Stomach (tissue), 8 donors: ENCODE measurements at regions not wholly inside any gene's neighbourhood (a gene's known extent, or its start where the extent isn't known, plus 50 kb on each side); places are given as distances from the start of the nearest gene placed in this dataset.

Experiments used
- DNase-seq, 2 donors: peaks; one replicate each; pipeline versions ENCODE4 v3.0.0 to v3.0.0-alpha.2; 2013 to 2019
- H3K27ac ChIP-seq, 5 donors: fragments of 200-600 bp in 4 of 5; sonication (generic) in 4 of 5; one replicate each; pipeline ENCODE4 v1.5.1; 2013 to 2019; ENCODE audit warnings: mild to moderate bottlenecking in 1 of 5, moderate library complexity in 1 of 5
- H3K27me3 ChIP-seq, 3 donors: fragments of 200-600 bp; sonication (generic); one replicate each; pipeline ENCODE4 v1.5.1; 2017 to 2019; ENCODE audit warnings: mixed run types in 1 of 3
- H3K36me3 ChIP-seq, 4 donors: fragments of 200-600 bp; sonication (generic); 1 replicate in 3 of 4; 2 replicates in 1 of 4; pipeline ENCODE4 v1.5.1; 2016 to 2019
- H3K4me1 ChIP-seq, 4 donors: fragments of 200-600 bp; sonication (generic); one replicate each; pipeline ENCODE4 v1.5.1; 2016 to 2019
- H3K4me3 ChIP-seq, 4 donors: fragments of 200-600 bp; sonication (generic) in 3 of 4; one replicate each; pipeline ENCODE4 v1.5.1; 2016 to 2019; ENCODE audit warnings: mild to moderate bottlenecking in 1 of 4
- H3K9me3 ChIP-seq, 4 donors: fragments of 200-600 bp; sonication (generic); one replicate each; pipeline ENCODE4 v1.5.1; 2016 to 2019
- CTCF ChIP-seq, 7 experiments: fragments of 450-650 bp in 4 of 7; fragments of 200-600 bp in 3 of 7; sonication (generic) in 3 of 7; IDR thresholded peaks; one replicate each; pipeline ENCODE4 v1.5.1; 2016 to 2019; ENCODE audit warnings: antibody characterized with exemption in 7 of 7, control low read depth in 2 of 7, mild to moderate bottlenecking in 1 of 7
- EP300 ChIP-seq: sonication (generic); formaldehyde crosslinking; IDR thresholded peaks from one replicate; pipeline ENCODE4 v1.6.1; 2017; ENCODE audit warnings: antibody characterized with exemption
- POLR2A ChIP-seq, 4 donors: fragments of 450-650 bp; IDR thresholded peaks; one replicate each; pipeline ENCODE4 v1.6.1; 2016; ENCODE audit warnings: antibody characterized with exemption in 4 of 4, control low read depth in 2 of 4, mild to moderate bottlenecking in 1 of 4, moderate library complexity in 1 of 4
- POLR2AphosphoS5 ChIP-seq, 3 donors: sonication (generic); formaldehyde crosslinking; IDR thresholded peaks; one replicate each; pipeline ENCODE4 v1.6.1; 2016; ENCODE audit warnings: antibody characterized with exemption in 3 of 3
- WGBS, 5 donors: extraction: QIAGEN DNeasy Blood & Tissue Kit in 3 of 5; methylation state at CpG; one replicate each; pipeline versions ENCODE4 v1.1.5 to v1.1.7; 2013 to 2018; 5-methylcytosine and 5-hydroxymethylcytosine counted together
- intact Hi-C: fragments of 100-400 bp; cut with DNase I; formaldehyde crosslinking; loops from one replicate; pipeline ENCODE4 v1.15.1; 2023; ENCODE audit warnings: low total_unique reads
- donor health status: healthy with polysubstance abuse.
- donor health status: Bipolar disorder and iron deficiency.
- donor health status: healthy.

DNA sequence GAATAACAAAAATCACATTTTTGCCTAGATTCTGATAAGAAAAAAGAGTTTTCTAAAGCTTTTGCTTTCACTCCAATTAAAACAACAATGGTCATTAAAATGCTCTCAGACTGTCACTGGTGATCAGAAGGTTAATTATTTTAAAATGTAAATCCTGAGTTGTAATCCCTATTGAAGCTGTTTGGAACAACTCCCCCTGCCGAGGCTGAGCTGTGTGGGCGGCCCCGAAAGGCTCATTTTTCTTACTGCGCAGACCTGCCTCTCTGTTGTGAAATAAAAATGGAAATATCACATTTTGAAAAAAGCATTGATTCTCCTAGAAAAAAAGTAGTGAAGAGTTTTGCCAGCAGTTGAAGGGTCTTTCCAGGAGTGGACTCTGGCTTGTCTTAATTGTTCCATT is 174.8 kb upstream of the CDKN3 start:
- DNase-seq, result no peak
- no peaks in the 10 kb centered on the region for H3K36me3 ChIP-seq
- no peaks in the 10 kb centered on the region for H3K9me3 ChIP-seq
- peaks cover 0 to 28% (median 3%) of the 10 kb centered on the region in 3 donors for H3K27me3 ChIP-seq
- intact Hi-C loops, result no loop called here
- no peak overlapping the region for H3K4me3 ChIP-seq
- no peak for TF ChIP-seq POLR2A (IDR thresholded peaks at IDR 0.05)
- TF ChIP-seq CTCF (IDR thresholded peaks at IDR 0.05), result no peak
- no peak for TF ChIP-seq EP300
- no peak for TF ChIP-seq POLR2AphosphoS5 (IDR thresholded peaks at IDR 0.05)
- H3K27ac ChIP-seq, result no peak overlapping the region
- WGBS, 5 donors, result 72 to 87% (median 82%) methylated on average over 4 of the region's 4 CpGs
- peaks cover 6 to 37% (median 21%) of the 10 kb centered on the region in 4 donors for H3K4me1 ChIP-seq

- peaks cover 0 to 21% (median 3%) of the 10 kb centered on the region in 3 donors for H3K27me3 ChIP-seq
- DNase-seq, result no peak
- no peaks in the 10 kb centered on the region for H3K9me3 ChIP-seq
- WGBS, 5 donors, result 66 to 75% (median 69%) methylated on average over 5 of the region's 5 CpGs
- no peak overlapping the region for H3K27ac ChIP-seq
- no peak overlapping the region for H3K4me3 ChIP-seq
- TF ChIP-seq POLR2A (IDR thresholded peaks at IDR 0.05), result no peak
- no peak for TF ChIP-seq POLR2AphosphoS5 (IDR thresholded peaks at IDR 0.05)
- no peak for TF ChIP-seq CTCF (IDR thresholded peaks at IDR 0.05)
- TF ChIP-seq EP300, result no peak
- no peaks in the 10 kb centered on the region for H3K36me3 ChIP-seq
- intact Hi-C loops, result no loop called here
- H3K4me1 ChIP-seq, result peaks cover 6 to 37% (median 21%) of the 10 kb centered on the region in 4 donors
Observed at GRCh38 chr14:54223831-54224402, 172.9 kb upstream of the CDKN3 start.

- TF ChIP-seq POLR2AphosphoS5 (IDR thresholded peaks at IDR 0.05), result peak in 2 of 3 donors; percentile 45 to 58
- no peak for TF ChIP-seq POLR2A (IDR thresholded peaks at IDR 0.05)
- no peak overlapping the region for H3K27ac ChIP-seq
- WGBS, 5 donors, result 16 to 31% (median 22%) methylated on average over 7 of the region's 7 CpGs
- peaks cover 6 to 31% (median 11%) of the 10 kb centered on the region in 4 donors for H3K4me1 ChIP-seq
- peak; percentile 43 to 76 for DNase-seq
- no peak overlapping the region for H3K4me3 ChIP-seq
- intact Hi-C loops, result no loop called here
- H3K27me3 ChIP-seq, result peaks cover 0 to 5% (median 0%) of the 10 kb centered on the region in 3 donors
- no peaks in the 10 kb centered on the region for H3K36me3 ChIP-seq
- no peaks in the 10 kb centered on the region for H3K9me3 ChIP-seq
Observed at GRCh38 chr14:54225457-54226060, 171.2 kb upstream of the CDKN3 start.

DNA sequence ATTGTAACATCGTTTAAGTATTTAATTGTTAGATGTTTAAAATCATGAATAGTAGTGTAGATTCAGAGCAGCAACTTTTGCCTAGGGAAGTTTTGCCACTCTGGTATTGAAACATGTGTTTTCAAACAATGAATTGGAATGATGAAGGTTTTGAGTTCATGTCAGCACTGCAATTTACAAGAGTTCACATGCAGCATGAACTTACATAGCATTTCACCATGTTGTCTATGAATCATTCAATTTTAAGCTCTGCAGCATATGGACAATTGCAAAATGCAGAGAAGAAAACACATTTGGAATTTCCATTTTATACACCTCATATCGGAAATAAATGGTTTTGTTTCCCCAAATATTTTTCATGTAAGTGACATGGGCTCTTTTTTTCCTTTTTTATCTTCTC is 170.7 kb upstream of the CDKN3 start:
- Histone ChIP-seq H3K4me3 (no peak overlapping the region), H3K9me3 (no peaks in the 10 kb centered on the region), H3K36me3 (no peaks in the 10 kb centered on the region), H3K27me3 (peaks cover 0 to 5% (median 0%) of the 10 kb centered on the region in 3 donors), H3K27ac (no peak overlapping the region), H3K4me1 (peaks cover 2 to 31% (median 8%) of the 10 kb centered on the region in 4 donors)
- intact Hi-C loops, result no loop called here
- DNase-seq, result no peak
- TF ChIP-seq POLR2A (IDR thresholded peaks at IDR 0.05) (no peak), CTCF (IDR thresholded peaks at IDR 0.05) (no peak)
- WGBS, 5 donors, result 51 to 74% (median 62%) methylated on average over 2 of the region's 2 CpGs

DNA sequence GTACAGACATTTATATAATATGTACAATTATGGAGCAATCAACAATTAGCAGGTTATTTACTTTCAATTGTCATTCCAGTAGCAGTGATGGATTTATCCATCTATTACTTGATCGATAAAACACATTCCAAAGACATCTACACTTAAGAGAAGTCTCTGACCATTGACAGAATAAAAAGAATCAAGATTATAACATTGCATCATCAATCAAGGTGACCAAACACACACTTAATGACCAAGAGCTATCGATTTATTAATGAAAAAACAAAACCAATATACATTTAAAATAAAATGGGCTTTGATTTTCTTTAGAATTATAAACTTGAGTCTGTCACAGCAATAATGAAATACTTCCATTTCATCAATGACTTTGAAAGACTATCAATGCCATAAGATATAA is 170.2 kb upstream of the CDKN3 start:
- 83 to 90% (median 86%) methylated on average over 2 of the region's 2 CpGs for WGBS, 5 donors

More for the DNA sequence above, 170.2 kb upstream of the CDKN3 start:
- TF ChIP-seq POLR2A (IDR thresholded peaks at IDR 0.05) (no peak), EP300 (no peak), POLR2AphosphoS5 (IDR thresholded peaks at IDR 0.05) (no peak), CTCF (IDR thresholded peaks at IDR 0.05) (no peak)
- no peaks in the 10 kb centered on the region for H3K36me3 ChIP-seq
- peaks cover 0 to 5% (median 0%) of the 10 kb centered on the region in 3 donors for H3K27me3 ChIP-seq
- no peak overlapping the region for H3K27ac ChIP-seq
- intact Hi-C loops, result no loop called here
- H3K4me3 ChIP-seq, result no peak overlapping the region
- peaks cover 0 to 26% (median 8%) of the 10 kb centered on the region in 4 donors for H3K4me1 ChIP-seq
- DNase-seq, result no peak
- no peaks in the 10 kb centered on the region for H3K9me3 ChIP-seq
